WTC11 (cell line): ENCODE measurements at regions not wholly inside any gene's neighbourhood (a gene's known extent, or its start where the extent isn't known, plus 50 kb on each side); places are given as distances from the start of the nearest gene placed in this dataset.

Source experiments
- ATAC-seq: fragments of 200-7000 bp; cut with Tn5 transposase; 2 replicates; pipeline ENCODE4 v1.10.0; 2021; ENCODE audit warnings: mild to moderate bottlenecking, moderate library complexity
- CTCF ChIA-PET: fragments of 300-600 bp; sonication (Branson Sonifier 250); formaldehyde crosslinking; loops from one replicate; lab custom pipeline; 2021; ENCODE audit warnings: antibody characterized with exemption; lab: Charles Lee
- POLR2A ChIA-PET: fragments of 350-600 bp; sonication (Branson Sonifier 250); formaldehyde crosslinking; loops from one replicate; lab custom pipeline; 2021; ENCODE audit warnings: antibody characterized with exemption; lab: Charles Lee
- DNase-seq: peaks from one replicate; pipeline ENCODE4 v3.0.0; 2021; ENCODE audit warnings: low spot score
- H3K27ac Mint-ChIP-seq: 2 replicates; pipeline ENCODE4 v1.8.0; 2021; ENCODE audit warnings: mixed read lengths
- H3K27me3 Mint-ChIP-seq: 2 replicates; pipeline ENCODE4 v1.8.0; 2021; ENCODE audit warnings: low read depth, mild to moderate bottlenecking, moderate library complexity, mixed read lengths
- H3K36me3 Mint-ChIP-seq: 2 replicates; pipeline ENCODE4 v1.8.0; 2021; ENCODE audit warnings: mixed read lengths
- H3K4me1 Mint-ChIP-seq: 2 replicates; pipeline ENCODE4 v1.8.0; 2022; ENCODE audit warnings: mixed read lengths
- H3K4me3 Mint-ChIP-seq: 2 replicates; pipeline ENCODE4 v1.8.0; 2021; ENCODE audit warnings: mild to moderate bottlenecking, moderate library complexity, mixed read lengths
- H3K9me3 Mint-ChIP-seq: 2 replicates; pipeline ENCODE4 v1.8.0; 2021; ENCODE audit warnings: mixed read lengths
- ARID4B ChIP-seq: sonication (generic); formaldehyde crosslinking; IDR thresholded peaks from 2 replicates; pipeline ENCODE4 v1.8.0; 2023; ENCODE audit warnings: missing genetic modification reagents, mild to moderate bottlenecking, borderline replicate concordance
- CBFB ChIP-seq: sonication (generic); formaldehyde crosslinking; IDR thresholded peaks from 2 replicates; pipeline ENCODE4 v1.8.1; 2022; ENCODE audit warnings: mild to moderate bottlenecking, low read depth, missing genetic modification reagents
- EMX1 ChIP-seq: fragments of 250-450 bp; sonication (Bioruptor Pico); IDR thresholded peaks from 2 replicates; pipeline ENCODE4 v1.8.0; 2021; ENCODE audit warnings: mild to moderate bottlenecking
- FOXJ3 ChIP-seq: sonication (generic); formaldehyde crosslinking; IDR thresholded peaks from 2 replicates; pipeline ENCODE4 v1.9.0; 2021; ENCODE audit warnings: missing genetic modification reagents, mild to moderate bottlenecking, borderline replicate concordance
- FOXP4 ChIP-seq: sonication (generic); formaldehyde crosslinking; IDR thresholded peaks from 2 replicates; pipeline ENCODE4 v1.8.0; 2022; ENCODE audit warnings: mild to moderate bottlenecking, missing genetic modification reagents
- GRHL2 ChIP-seq: fragments of 250-450 bp; sonication (Bioruptor Pico); IDR thresholded peaks from 2 replicates; pipeline ENCODE4 v1.8.0; 2022; ENCODE audit warnings: mild to moderate bottlenecking, moderate library complexity; ENCODE audit not compliant: insufficient replicate concordance, severe bottlenecking
- HMGA2 ChIP-seq: fragments of 250-450 bp; sonication (Bioruptor Pico); IDR thresholded peaks from 2 replicates; pipeline ENCODE4 v1.4.0; 2021; ENCODE audit warnings: mild to moderate bottlenecking, moderate library complexity
- JUN ChIP-seq: sonication (generic); formaldehyde crosslinking; IDR thresholded peaks from 2 replicates; pipeline ENCODE4 v1.8.0; 2023; ENCODE audit warnings: mild to moderate bottlenecking, missing genetic modification reagents
- MXD4 ChIP-seq: fragments of 250-450 bp; sonication (Bioruptor Pico); IDR thresholded peaks from 2 replicates; pipeline ENCODE4 v1.8.0; 2021; ENCODE audit warnings: mild to moderate bottlenecking, moderate library complexity, borderline replicate concordance
- NFATC4 ChIP-seq: fragments of 250-450 bp; sonication (Bioruptor Pico); IDR thresholded peaks from 2 replicates; pipeline ENCODE4 v1.9.0; 2021; ENCODE audit warnings: mild to moderate bottlenecking
- NFE2L1 ChIP-seq: sonication (generic); formaldehyde crosslinking; IDR thresholded peaks from 2 replicates; pipeline ENCODE4 v1.8.1; 2023; ENCODE audit warnings: missing genetic modification reagents
- NR2C2 ChIP-seq: sonication (generic); formaldehyde crosslinking; IDR thresholded peaks from 2 replicates; pipeline ENCODE4 v1.8.0; 2022; ENCODE audit warnings: mild to moderate bottlenecking, missing genetic modification reagents
- NR3C1 ChIP-seq: sonication (generic); formaldehyde crosslinking; conservative IDR thresholded peaks from 2 replicates; pipeline ENCODE4 v1.8.1; 2023; ENCODE audit warnings: low read depth, mild to moderate bottlenecking, missing genetic modification reagents
- OVOL2 ChIP-seq: fragments of 250-450 bp; sonication (Bioruptor Pico); IDR thresholded peaks from 2 replicates; pipeline ENCODE4 v1.9.0; 2021; ENCODE audit warnings: mild to moderate bottlenecking, borderline replicate concordance
- USF1 ChIP-seq: sonication (generic); formaldehyde crosslinking; IDR thresholded peaks from 2 replicates; pipeline ENCODE4 v1.8.0; 2022; ENCODE audit warnings: mild to moderate bottlenecking, missing genetic modification reagents
- USF2 ChIP-seq: sonication (generic); formaldehyde crosslinking; IDR thresholded peaks from 2 replicates; pipeline ENCODE4 v1.8.1; 2023; ENCODE audit warnings: mild to moderate bottlenecking, missing genetic modification reagents, moderate library complexity
- ZBTB21 ChIP-seq: sonication (generic); formaldehyde crosslinking; IDR thresholded peaks from 2 replicates; pipeline ENCODE4 v1.8.1; 2023; ENCODE audit warnings: mild to moderate bottlenecking, missing genetic modification reagents, borderline replicate concordance
- ZNF219 ChIP-seq: sonication (generic); formaldehyde crosslinking; IDR thresholded peaks from 2 replicates; pipeline ENCODE4 v1.8.0; 2023; ENCODE audit warnings: missing genetic modification reagents, mild to moderate bottlenecking, borderline replicate concordance
- ZNF317 ChIP-seq: sonication (generic); formaldehyde crosslinking; IDR thresholded peaks from 2 replicates; pipeline ENCODE4 v1.8.1; 2023; ENCODE audit warnings: low read depth, mild to moderate bottlenecking, moderate library complexity, missing genetic modification reagents, borderline replicate concordance
- ZNF416 ChIP-seq: fragments of 250-450 bp; sonication (Bioruptor Pico); IDR thresholded peaks from 2 replicates; pipeline ENCODE4 v1.9.0; 2021; ENCODE audit warnings: mild to moderate bottlenecking, inconsistent platforms
- TF ChIP-seq, protein P1 (sequence below): sonication (generic); formaldehyde crosslinking; IDR thresholded peaks from 2 replicates; pipeline ENCODE4 v1.8.1; 2022; ENCODE audit warnings: low read depth, mild to moderate bottlenecking, moderate library complexity, missing genetic modification reagents, borderline replicate concordance
- TF ChIP-seq, protein P2 (sequence below): fragments of 250-450 bp; sonication (Bioruptor Pico); IDR thresholded peaks from 2 replicates; pipeline ENCODE4 v1.8.0; 2021; ENCODE audit warnings: mild to moderate bottlenecking
- TF ChIP-seq, protein P3 (sequence below): sonication (generic); formaldehyde crosslinking; IDR thresholded peaks from 2 replicates; pipeline ENCODE4 v1.8.0; 2022; ENCODE audit warnings: mild to moderate bottlenecking, missing genetic modification reagents

GRCh38 chr2:90076311-90076710 lies 1384.8 kb downstream of the RPIA start:
- Mint-ChIP-seq H3K27me3 (peaks cover 3% of the 10 kb centered on the region), H3K4me3 (no peak overlapping the region), H3K36me3 (peaks cover 66% of the 10 kb centered on the region), H3K4me1 (peaks cover 8% of the 10 kb centered on the region), H3K9me3 (peaks cover 62% of the 10 kb centered on the region), H3K27ac (no peak overlapping the region)
- no peak for ATAC-seq
- CTCF ChIA-PET, result interaction anchor here (1.1 kb wide), 1 partner anchor 55 kb away, joined by 3 read pairs; no protein-coding TSS in a partner anchor
- TF ChIP-seq EMX1 (CRISPR knock-in tag) (no peak), JUN (CRISPR knock-in tag) (no peak), HMGA2 (CRISPR knock-in tag) (no peak), NFATC4 (CRISPR knock-in tag) (no peak), USF1 (CRISPR knock-in tag) (no peak), FOXP4 (CRISPR knock-in tag) (no peak)
- TF ChIP-seq, protein P1, sequence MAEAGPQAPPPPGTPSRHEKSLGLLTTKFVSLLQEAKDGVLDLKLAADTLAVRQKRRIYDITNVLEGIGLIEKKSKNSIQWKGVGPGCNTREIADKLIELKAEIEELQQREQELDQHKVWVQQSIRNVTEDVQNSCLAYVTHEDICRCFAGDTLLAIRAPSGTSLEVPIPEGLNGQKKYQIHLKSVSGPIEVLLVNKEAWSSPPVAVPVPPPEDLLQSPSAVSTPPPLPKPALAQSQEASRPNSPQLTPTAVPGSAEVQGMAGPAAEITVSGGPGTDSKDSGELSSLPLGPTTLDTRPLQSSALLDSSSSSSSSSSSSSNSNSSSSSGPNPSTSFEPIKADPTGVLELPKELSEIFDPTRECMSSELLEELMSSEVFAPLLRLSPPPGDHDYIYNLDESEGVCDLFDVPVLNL (CRISPR knock-in tag), result no peak
- TF ChIP-seq, protein P2, sequence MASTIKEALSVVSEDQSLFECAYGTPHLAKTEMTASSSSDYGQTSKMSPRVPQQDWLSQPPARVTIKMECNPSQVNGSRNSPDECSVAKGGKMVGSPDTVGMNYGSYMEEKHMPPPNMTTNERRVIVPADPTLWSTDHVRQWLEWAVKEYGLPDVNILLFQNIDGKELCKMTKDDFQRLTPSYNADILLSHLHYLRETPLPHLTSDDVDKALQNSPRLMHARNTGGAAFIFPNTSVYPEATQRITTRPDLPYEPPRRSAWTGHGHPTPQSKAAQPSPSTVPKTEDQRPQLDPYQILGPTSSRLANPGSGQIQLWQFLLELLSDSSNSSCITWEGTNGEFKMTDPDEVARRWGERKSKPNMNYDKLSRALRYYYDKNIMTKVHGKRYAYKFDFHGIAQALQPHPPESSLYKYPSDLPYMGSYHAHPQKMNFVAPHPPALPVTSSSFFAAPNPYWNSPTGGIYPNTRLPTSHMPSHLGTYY (CRISPR knock-in tag), result no peak
- DNase-seq, result no peak
- POLR2A ChIA-PET, result no interaction called here

- DNase-seq (no peak), ATAC-seq (no peak)
- Mint-ChIP-seq H3K4me3 (no peak overlapping the region), H3K36me3 (peaks cover 62% of the 10 kb centered on the region), H3K4me1 (peaks cover 8% of the 10 kb centered on the region), H3K27me3 (peaks cover 3% of the 10 kb centered on the region), H3K9me3 (peaks cover 55% of the 10 kb centered on the region), H3K27ac (no peak overlapping the region)
- POLR2A ChIA-PET, result no interaction called here
- CTCF ChIA-PET, result interaction anchor here (1.7 kb wide), 1 partner anchor 9 kb away, joined by 6 read pairs; no protein-coding TSS in a partner anchor
- TF ChIP-seq FOXJ3 (no peak), FOXP4 (CRISPR knock-in tag) (no peak), EMX1 (CRISPR knock-in tag) (no peak), USF2 (CRISPR knock-in tag) (no peak), NR2C2 (CRISPR knock-in tag) (no peak), ZNF416 (CRISPR knock-in tag) (no peak), CBFB (no peak), ARID4B (CRISPR knock-in tag) (no peak), OVOL2 (no peak), MXD4 (CRISPR knock-in tag) (no peak), NR3C1 (CRISPR knock-in tag) (no peak), GRHL2 (no peak), ZNF317 (CRISPR knock-in tag) (no peak), NFE2L1 (CRISPR knock-in tag) (no peak), ZBTB21 (CRISPR knock-in tag) (no peak), ZNF219 (CRISPR knock-in tag) (no peak)
- TF ChIP-seq, protein P3, sequence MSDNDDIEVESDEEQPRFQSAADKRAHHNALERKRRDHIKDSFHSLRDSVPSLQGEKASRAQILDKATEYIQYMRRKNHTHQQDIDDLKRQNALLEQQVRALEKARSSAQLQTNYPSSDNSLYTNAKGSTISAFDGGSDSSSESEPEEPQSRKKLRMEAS (CRISPR knock-in tag), result no peak
Measured at GRCh38 chr2:90077948-90078347, 1386.5 kb downstream of the RPIA start.
